Mononuclear cell (primary cell): ENCODE measurements at regions not wholly inside any gene's neighbourhood (a gene's known extent, or its start where the extent isn't known, plus 50 kb on each side); places are given as distances from the start of the nearest gene placed in this dataset.

Experiments used
- H3K27me3 ChIP-seq: 2 replicates; pipeline ENCODE4 v1.6.0; 2011; ENCODE audit warnings: low read length, control low read depth; ENCODE audit not compliant: insufficient read depth
- H3K4me1 ChIP-seq: 2 replicates; pipeline ENCODE4 v1.5.1; 2011; ENCODE audit warnings: mild to moderate bottlenecking, low read length, control low read depth; ENCODE audit not compliant: insufficient read depth
- H3K4me3 ChIP-seq: 2 replicates; pipeline ENCODE4 v1.5.1; 2011; ENCODE audit warnings: mild to moderate bottlenecking, low read length, moderate library complexity
- H3K9me3 ChIP-seq: 2 replicates; pipeline ENCODE4 v1.5.1; 2011; ENCODE audit warnings: low read depth, mild to moderate bottlenecking, control low read depth, low read length

DNA sequence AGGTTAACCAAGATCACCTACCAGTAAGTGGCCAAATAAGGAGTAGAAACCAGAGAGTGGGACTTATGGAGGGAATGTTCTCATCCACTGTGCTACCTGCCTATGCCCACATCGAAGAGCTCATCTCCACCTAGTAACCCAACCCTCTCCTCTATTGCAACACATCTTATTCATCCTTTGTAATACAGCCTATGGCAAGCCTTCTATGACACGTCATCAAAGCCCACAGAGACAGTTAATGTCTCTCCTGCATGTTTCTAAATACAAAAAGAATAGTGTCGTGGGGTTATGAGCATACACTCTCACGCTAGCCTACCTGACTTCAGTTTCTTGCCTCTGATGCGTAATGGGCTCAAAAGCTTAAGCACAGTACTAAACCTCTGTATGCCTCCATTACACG, 1158.1 kb upstream of the TENM4 start:
- H3K27me3 ChIP-seq = no peaks in the 10 kb centered on the region
- no peaks in the 10 kb centered on the region for H3K9me3 ChIP-seq

DNA sequence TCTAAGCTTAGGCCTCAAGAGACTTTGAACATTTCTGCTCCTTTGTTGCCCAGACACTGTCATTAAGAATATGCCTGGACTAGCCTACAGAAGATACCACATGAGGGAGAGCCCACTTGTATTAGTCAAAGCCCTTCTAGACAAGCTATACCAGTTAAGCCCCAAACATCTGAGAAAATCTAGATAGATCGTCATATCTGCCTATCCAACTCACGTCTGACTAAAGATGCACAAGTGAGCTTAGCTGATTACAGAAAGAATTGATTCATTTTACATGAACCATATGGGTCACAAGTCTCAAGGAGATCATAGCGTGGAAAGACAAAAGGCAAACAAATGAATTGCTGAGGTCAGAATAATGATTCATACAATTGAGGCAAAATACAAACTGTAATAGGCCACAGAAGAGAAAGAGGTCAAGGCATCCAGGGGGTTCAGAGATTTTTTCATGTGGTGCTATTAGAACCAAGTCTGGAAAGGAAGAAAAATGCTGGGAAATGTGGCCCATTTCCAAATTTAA, 1155.5 kb upstream of the TENM4 start:
- no peaks in the 10 kb centered on the region for H3K4me1 ChIP-seq
- H3K4me3 ChIP-seq = no peak overlapping the region
- H3K9me3 ChIP-seq = no peaks in the 10 kb centered on the region
- no peaks in the 10 kb centered on the region for H3K27me3 ChIP-seq

More for the DNA sequence above, 1158.1 kb upstream of the TENM4 start:
- Histone ChIP-seq H3K4me3 (no peak overlapping the region), H3K4me1 (no peaks in the 10 kb centered on the region)

DNA sequence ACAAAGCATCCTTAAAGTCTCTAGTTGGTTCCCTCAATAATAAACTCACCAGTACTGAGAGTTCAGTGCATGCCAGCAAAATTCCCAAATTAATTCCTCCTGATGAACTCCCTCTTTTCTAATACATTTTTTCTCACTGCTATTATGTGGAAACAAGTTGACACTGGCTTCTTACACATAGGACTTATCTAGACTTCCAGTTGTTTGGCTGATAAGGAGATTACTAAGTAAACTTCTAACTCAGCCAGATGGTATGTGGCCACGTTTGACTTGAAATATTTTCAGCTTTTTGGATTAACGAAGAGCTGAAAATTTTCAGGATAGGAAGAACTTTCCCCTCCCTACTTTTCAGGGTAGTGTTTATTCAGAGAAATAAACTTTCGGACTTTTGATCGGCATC, 1154.2 kb upstream of the TENM4 start:
- no peaks in the 10 kb centered on the region for H3K9me3 ChIP-seq
- H3K4me3 ChIP-seq = no peak overlapping the region
- no peaks in the 10 kb centered on the region for H3K27me3 ChIP-seq
- no peaks in the 10 kb centered on the region for H3K4me1 ChIP-seq

DNA sequence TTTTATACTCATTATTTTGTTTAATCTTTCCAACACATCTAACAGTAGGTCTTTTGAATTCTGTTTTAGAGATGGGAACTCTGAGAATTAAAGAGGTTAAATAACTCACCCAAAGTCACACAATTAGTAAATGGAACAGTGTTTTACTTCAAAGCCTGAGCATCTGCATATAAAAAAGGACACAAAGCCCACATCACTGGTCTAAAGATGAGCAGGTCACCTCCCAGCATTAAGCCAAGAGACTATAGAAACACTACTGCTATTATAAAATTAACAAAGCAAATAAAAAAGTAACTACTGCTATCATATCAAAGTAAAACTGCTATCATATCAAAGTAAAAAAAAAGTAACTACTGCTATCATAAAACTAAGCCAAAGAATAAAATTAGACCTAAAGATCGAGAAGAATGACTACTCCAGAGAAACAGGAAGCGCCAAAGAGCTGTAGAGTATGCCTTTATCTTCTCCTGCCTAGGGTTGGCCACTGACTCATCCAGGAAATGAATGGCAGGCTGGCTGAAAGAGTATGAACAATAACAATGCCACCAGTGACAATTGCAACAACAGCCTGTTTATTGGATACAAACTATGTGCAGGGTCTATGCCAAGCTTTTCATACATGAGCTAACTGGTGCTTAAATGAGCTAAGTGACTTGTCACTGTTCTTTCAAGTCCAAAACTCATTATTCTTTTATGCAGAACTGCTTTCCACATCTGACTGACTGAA, 1153.0 kb upstream of the TENM4 start:
- H3K9me3 ChIP-seq = no peaks in the 10 kb centered on the region
- no peaks in the 10 kb centered on the region for H3K27me3 ChIP-seq
- no peaks in the 10 kb centered on the region for H3K4me1 ChIP-seq
- no peak overlapping the region for H3K4me3 ChIP-seq

DNA sequence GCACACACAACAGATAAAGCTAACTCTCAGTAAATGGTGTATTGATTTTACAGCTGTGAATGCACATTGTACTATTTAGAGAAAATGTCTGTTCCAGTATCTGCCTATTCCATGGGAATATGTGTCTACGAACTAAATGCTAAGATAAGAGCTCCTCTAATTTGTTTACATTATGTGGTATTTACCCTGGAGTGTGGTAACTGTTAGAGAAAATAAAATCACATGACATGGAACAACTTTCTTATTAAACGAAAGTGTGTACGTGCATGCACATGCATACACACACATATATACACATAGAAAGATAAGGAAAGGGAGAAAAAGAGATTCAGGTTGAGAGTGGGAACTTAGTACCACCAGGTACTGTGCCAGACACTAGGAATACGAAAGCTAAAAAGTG, 1151.7 kb upstream of the TENM4 start:
- Histone ChIP-seq H3K4me3 (no peak overlapping the region), H3K27me3 (no peaks in the 10 kb centered on the region), H3K9me3 (no peaks in the 10 kb centered on the region), H3K4me1 (no peaks in the 10 kb centered on the region)

DNA sequence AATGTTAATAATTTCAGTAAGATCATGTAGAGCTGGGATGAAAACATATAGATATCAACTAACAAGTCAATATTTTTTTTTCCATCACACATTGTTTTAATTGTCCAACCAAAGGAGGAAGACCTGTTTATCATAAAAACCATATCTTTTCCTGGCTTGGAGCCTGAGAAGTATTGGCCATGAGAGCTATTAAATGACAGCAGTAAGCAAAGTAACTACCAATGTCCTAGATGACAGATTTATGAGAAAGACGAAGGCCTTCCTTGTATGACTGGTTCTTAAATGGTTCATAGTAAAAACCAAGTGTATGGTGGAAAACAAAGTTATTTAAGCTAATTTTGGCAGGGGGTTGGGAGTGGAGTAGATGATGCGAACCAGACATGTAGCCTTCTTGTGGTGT, 1147.1 kb upstream of the TENM4 start:
- no peaks in the 10 kb centered on the region for H3K27me3 ChIP-seq
- no peak overlapping the region for H3K4me3 ChIP-seq
- no peaks in the 10 kb centered on the region for H3K4me1 ChIP-seq
- no peaks in the 10 kb centered on the region for H3K9me3 ChIP-seq

DNA sequence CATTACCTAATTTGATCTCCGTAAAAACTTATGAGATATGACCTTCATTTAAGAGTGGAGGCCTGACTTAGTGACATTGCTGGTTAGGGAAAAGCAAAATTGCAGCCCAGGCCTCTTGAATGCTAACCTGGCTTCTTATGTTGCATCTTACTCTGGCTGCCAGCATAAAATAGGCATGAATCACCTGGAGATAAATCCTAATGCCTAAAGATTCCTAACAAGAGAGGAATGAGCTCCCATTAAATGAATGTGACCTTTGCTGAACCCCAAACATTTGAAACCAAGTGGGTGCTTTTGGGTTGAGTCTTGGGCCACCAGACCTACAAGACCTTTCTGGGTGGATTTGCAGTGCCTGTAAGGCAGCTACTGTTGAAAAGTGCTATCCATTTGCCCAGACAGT, 1145.6 kb upstream of the TENM4 start:
- Histone ChIP-seq H3K9me3 (no peaks in the 10 kb centered on the region), H3K4me1 (no peaks in the 10 kb centered on the region), H3K27me3 (no peaks in the 10 kb centered on the region), H3K4me3 (no peak overlapping the region)

DNA sequence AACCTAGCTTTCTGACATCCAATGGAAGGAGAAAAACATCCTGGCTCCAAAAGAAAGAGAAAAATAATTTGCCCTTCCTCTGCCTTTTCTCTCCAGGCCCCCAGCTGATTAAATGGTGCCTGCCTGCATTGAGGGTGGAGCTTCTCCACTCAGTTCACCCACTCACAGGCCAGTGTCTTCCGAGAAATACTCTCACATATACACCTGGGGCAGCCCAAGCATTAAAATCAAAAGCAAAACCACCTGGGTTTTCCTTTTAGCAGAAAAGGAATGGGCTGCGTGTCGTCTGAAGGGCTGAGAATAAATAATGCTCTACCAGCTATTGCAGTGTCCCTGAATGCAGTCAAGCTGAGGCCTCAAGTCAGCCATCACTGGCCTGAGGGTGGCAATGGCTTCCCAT, 1143.8 kb upstream of the TENM4 start:
- H3K9me3 ChIP-seq = no peaks in the 10 kb centered on the region
- no peaks in the 10 kb centered on the region for H3K27me3 ChIP-seq
- no peak overlapping the region for H3K4me3 ChIP-seq
- no peaks in the 10 kb centered on the region for H3K4me1 ChIP-seq

DNA sequence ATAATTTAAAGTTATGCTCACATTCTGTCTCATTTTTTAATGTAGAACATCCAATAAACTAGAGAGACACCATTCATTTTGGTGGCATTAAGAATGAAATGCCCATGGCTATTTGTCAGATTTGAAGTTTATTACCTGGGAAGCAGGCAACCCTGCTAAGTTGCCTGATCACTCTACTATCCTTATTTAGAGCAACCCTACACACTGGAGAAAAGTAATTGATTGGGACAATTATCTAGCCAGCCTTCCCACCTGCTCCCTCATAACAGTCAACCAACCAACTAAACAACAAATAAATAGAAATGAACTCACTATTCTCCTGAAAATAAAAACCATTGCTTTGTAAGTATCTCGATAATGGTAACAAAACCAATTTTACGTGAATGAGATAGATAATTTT, 1129.0 kb upstream of the TENM4 start:
- Histone ChIP-seq H3K9me3 (no peaks in the 10 kb centered on the region), H3K27me3 (no peaks in the 10 kb centered on the region), H3K4me1 (no peaks in the 10 kb centered on the region), H3K4me3 (no peak overlapping the region)

DNA sequence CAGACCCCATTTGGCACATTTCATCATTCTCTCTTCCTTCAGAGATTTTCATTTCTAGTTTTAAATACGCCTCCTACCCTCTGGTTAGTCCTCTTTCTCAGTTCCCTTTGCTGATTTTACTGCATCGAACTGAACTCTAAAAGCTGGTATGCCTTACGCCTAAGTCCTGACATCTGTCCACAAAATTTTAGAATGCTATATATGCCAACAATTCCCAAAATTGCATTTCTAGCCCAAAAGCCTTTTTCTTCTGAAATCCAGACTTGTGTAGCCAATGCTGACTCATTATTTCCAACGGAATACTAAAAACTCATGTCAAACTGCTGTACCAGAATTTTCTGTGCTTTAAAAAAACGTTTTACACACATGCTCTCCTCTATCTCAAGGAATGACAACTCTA, 1124.4 kb upstream of the TENM4 start:
- Histone ChIP-seq H3K4me1 (no peaks in the 10 kb centered on the region), H3K27me3 (no peaks in the 10 kb centered on the region), H3K9me3 (no peaks in the 10 kb centered on the region), H3K4me3 (no peak overlapping the region)

DNA sequence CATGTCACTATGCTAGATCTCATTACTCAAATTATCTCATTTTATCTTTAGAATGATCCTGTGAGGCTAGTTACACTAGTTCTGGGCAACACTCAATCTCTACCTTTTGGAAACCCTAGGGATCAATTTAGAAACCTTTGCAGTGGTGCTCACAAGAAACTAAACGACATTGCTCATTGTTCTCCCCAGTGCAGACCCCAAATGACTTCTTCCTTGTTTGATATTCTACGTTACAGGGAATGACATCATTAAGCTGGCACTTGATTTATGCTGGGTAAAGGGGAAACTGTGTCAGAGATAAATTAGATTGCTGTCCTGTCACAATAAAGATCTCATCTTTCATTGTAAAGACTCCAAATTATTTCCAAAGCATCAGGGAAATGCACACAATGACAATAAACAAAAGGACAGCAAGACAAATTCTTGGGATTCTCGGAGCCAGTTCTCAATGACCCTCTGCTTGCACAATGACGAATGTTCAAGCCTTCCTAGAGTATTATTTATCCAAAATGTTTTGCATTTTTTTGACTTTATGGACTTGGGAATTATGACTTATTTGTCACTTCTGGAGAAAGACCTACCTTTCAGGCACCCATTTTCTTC, 1121.8 kb upstream of the TENM4 start:
- no peak overlapping the region for H3K4me3 ChIP-seq
- H3K4me1 ChIP-seq = no peaks in the 10 kb centered on the region
- no peaks in the 10 kb centered on the region for H3K27me3 ChIP-seq
- H3K9me3 ChIP-seq = no peaks in the 10 kb centered on the region

DNA sequence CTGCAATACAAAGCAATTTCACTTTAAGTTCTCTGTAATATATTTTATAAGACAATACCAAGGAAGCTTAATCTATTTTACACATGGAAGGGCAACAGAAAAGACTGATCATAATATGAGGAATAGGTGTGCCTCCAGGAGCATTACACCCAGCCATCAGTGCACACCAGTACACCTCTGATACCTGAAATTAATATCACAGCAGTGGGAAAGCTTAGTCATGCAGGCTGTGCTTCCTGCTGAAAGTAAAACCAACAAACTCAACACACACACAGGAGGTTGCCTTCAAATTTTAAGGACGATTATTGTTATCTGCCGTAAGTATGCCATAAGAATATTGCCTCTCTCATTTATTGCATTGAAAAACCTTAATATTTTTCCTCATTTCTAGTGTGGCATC, 1119.1 kb upstream of the TENM4 start:
- no peak overlapping the region for H3K4me3 ChIP-seq
- no peaks in the 10 kb centered on the region for H3K9me3 ChIP-seq
- no peaks in the 10 kb centered on the region for H3K4me1 ChIP-seq
- H3K27me3 ChIP-seq = no peaks in the 10 kb centered on the region

DNA sequence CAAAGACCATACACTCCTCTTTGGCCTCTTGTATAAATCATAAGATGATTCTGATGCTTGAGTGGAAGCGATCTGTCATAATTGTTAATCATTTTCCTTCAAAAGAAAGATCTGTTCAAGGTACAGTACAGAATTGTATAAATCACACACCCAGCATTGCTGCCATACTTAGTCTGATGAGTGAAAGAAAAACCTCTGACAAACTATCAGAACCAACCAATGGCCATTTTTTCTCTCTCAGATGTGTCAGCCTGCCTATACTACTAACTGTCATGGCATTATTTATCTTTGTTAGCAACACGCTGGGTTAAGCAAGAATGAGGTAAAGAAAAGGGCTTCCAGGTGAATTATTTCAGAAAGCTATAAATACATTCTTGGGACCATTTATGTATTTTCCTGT, 1112.7 kb upstream of the TENM4 start:
- H3K4me3 ChIP-seq = no peak overlapping the region
- H3K27me3 ChIP-seq = no peaks in the 10 kb centered on the region
- H3K9me3 ChIP-seq = no peaks in the 10 kb centered on the region
- H3K4me1 ChIP-seq = no peaks in the 10 kb centered on the region

DNA sequence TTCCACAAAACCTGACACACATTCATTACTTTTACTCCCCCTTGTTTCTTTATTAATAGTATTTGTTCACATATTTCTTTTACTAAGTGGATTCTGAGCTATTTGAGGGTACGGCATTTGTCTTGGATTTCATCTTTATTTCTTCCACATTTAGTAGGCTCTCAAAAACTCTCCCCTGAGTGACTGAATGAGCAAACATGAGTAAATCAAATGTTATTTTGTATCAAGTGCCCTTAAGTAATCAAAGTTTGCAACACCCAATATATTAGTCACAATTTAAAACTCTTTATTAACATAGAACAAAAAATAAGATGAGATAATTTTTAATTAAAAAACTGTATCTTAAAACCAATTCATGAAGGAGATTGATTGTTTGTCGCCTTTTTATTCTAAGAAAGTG, 1101.9 kb upstream of the TENM4 start:
- Histone ChIP-seq H3K4me3 (no peak overlapping the region), H3K4me1 (no peaks in the 10 kb centered on the region), H3K27me3 (no peaks in the 10 kb centered on the region), H3K9me3 (no peaks in the 10 kb centered on the region)

DNA sequence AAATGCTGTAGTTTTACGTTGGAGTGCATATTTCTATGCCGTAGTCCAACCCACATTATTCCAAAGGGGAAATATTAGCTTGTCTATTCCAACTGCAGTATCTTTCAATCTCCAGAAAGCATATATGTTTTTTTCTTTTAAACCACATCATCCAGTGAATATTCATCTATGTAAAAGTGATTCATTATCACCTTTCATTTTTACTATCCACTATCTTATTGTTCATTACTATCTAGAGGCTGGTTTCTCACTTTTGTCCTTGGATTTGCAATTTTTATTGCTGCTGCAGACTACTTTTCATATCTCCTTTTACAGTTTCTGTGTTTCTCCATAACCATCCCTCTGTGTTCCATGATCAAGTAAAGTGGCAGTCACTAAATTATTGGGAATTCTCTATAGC, 1097.2 kb upstream of the TENM4 start:
- Histone ChIP-seq H3K4me3 (no peak overlapping the region), H3K4me1 (no peaks in the 10 kb centered on the region), H3K27me3 (no peaks in the 10 kb centered on the region), H3K9me3 (no peaks in the 10 kb centered on the region)

DNA sequence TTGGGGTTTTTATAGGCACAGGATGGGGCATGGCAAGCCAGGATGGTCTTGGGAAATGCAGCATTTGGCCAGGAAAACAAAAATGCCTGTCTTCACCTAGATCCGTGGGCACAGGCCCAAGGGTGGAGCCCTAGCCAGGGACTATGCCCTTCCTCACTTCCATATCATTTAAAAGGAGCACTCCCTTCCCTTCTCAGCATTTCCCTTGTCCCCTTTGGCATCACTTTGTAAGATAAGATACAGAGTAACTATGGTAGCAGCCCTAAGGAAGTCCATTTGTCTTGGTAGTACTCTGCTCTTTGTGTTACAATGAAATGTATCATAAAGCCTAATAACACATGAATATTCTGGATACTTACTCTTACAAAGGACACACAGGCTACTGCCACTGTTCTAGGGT, 1092.6 kb upstream of the TENM4 start:
- Histone ChIP-seq H3K4me3 (no peak overlapping the region), H3K9me3 (no peaks in the 10 kb centered on the region), H3K4me1 (no peaks in the 10 kb centered on the region), H3K27me3 (no peaks in the 10 kb centered on the region)
